ENCODE measurements at regions not wholly inside any gene's neighbourhood (a gene's known extent, or its start where the extent isn't known, plus 50 kb on each side); places are given as distances from the start of the nearest gene placed in this dataset.
A peak's percentile ranks its signal among the peaks of the same experiment; 100 is the strongest.

DNA sequence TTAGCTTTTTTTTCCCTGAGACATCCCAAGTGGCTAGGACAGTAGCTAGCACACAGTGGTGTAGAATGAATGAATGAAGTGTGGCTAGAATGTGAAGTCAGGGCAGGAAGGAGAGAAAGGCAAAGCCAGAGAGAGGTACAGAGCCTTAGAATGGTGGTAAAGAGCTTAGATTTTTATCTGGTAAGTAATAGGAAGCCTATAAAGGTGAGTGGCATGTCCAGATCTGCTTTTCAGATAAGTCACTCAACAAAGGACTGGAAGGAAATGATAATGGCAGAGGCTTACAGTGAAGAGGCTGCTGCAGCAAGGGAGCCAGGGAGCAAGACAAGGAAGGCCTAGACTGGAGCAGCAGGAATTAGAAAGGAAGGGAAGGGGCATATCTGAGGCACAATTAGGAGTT, 96.0 kb upstream of the PRDM1 start:
- DNase-seq: no peak

DNA sequence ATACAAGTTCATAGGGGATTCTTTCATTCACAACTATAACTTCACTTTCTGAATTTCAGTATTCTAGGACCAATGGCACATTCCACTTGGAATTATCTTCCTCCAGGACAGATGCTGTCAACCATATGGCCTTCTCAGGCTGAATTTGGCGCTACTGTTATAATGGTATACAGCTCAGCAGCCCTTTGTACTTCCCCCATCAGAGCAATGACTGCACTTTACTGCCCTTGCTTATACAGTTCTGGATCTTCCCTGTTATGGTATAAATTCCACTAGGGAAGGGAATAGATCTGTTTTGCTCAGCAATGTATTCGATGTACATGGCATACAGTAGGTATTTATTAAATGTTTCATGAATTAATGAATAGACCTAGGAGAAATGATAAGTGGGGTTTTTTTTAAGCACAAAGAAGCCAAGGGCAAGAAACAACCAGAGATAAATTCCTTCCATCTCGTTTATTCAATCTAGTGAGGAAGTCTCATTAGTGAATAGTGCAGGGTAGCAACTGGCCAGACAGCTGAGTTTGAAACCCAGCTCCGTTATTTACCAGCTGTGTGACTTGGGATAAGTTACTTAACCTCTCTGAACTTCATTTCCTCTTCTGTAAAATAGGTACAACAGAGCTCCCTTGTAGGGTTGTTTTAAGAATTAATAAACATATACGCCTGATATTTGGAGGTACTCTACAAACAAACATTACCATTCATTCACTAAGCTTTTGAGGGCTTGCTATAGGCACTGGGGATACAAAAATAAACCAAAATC, 97.1 kb upstream of the PRDM1 start:
- peak; percentile 53 for DNase-seq

DNA sequence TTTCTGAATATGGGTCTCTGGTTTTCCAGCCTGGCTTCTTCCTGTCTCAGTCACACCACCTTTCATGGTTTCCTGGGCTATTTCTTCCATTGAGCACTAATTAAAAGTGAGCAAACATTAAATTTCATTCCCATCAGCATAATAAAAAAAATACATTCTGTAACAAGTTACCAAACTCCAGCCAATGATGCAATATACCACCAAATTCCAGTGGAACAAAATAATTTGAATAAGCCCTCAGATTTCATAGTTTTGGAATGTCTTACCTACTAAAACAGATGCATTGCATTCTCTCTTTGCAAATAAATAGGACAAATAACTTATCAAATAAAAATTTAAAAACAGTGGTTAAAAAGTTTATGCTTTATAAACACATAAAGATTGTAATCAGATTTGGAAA, 97.8 kb upstream of the PRDM1 start:
- no peak for DNase-seq

DNA sequence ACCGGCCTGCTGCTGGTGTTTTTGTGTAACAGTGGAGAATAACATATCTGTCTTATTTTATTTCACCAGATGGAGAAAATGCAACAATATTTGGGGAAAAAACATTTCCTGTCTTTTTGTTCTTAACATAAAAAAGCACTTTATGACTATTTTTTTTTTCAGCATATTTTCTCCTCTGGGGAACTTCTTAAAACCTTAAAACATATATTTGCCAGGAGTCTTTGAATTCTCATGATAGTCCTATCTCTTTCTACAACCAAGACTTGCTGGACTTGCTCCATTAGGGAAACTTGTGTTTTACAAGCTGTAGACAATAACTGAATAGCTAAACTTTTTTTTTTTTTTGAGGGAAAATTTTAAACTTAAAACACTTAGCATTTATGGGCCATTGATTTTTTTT, 98.6 kb upstream of the PRDM1 start:
- no peak for DNase-seq

DNA sequence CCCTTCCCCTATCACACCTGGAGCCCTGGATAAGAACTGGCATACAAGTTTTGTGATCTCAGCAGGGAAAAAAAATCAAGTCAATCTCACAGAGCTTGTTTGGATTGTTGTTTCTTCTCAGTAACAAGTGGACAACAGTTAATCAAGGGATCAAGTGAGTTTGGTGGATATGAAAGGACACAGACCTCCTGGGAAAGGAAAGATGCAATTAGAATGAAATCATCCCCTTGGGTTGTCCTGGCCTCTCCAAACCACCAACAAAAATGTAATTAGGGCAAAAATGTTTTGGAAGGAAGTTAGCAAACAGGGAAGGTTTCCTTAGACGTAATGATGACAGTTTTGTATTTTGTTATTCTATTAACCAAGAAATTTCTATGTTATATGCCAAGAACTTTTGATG, 99.1 kb upstream of the PRDM1 start:
- no peak for DNase-seq

DNA sequence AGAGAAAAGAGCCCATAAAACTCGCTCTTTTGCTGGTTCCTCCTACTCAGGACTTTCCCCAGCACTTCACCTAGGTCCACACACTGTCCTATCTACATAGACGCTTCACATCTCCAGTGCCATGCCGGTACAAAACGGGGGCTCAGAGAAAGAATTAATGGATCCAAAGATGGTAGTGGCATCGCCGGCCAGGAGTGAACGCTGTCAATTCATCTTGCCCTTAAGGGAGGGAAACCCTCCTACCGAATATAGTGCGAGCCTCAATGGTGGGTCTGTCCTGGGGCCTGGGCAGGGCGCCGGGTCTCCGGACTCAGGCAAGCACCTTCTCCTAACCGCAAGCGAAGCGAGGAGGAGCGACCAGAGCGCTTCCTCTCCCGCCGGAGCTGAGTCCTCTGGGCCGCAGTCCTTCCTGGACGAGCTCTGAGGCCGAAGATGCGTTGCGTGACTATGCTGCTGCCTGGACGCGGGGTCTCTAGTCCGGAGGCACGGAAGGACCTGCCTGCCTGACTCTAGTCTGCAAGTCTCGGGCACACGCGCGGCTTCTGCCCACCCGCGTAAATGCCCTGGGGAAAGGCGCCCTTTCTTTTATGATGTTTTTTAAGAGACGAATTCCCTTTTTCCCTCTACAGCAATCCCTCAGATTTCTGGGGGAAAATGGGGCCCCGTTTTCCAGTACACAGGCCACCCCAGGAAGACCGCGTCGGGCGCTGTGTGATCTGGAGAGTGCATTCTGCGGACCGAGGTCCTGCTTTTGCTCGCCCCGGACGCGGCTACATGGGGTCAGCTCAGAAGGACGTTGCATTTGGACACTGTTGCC, 100.1 kb upstream of the PRDM1 start:
- DNase-seq: no peak

DNA sequence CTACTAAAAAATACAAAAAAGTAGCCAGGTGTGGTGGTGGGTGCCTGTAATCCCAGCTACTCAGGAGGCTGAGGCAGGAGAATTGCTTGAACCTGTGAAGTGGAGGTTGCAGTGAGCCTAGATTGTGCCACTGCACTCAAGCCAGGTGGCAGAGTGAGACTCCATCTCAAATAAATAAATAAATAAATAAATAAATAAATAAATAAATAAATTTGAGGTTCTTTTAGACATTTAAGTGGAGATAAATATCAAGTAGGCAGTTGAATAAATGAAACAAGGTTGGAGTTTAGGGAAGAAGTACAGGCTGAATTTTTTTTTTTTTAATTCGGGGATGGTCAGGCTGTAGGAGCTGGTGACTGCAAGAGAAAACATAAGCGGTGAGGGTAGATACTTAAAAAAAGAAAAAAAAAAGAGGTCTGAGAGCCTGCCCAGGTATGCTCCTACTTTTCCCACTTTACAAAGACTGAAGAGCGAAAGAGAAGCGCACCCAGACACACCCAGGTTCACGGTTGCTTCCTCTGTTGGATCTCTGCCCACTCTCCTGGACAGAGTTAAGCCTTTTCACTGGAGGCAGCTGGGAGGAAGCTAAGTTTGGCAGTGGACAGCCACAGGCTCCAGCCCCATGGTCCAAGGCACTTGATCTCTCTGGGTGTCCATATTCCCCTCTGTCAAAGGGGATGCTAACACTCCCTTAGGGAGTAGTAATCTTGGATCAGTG, 100.9 kb upstream of the PRDM1 start:
- no peak for DNase-seq

DNA sequence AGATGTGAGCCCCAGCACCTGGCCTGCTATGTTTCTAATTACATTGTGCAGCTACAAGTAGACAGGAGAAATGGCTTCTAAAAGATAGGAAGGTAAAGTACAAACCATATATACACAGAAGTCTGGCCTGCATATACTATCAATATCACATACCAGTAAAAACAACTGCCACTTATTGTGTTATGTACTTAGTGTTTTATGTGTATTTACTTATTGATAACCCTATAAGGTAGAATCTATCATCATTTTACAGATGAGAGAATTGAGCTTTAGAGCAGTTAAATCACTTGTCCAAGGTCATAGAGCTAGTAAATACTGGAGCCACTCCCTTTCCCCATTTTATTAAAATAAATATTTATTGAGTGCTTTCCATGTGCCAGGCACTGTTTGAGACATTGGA, 102.4 kb upstream of the PRDM1 start:
- DNase-seq: no peak

DNA sequence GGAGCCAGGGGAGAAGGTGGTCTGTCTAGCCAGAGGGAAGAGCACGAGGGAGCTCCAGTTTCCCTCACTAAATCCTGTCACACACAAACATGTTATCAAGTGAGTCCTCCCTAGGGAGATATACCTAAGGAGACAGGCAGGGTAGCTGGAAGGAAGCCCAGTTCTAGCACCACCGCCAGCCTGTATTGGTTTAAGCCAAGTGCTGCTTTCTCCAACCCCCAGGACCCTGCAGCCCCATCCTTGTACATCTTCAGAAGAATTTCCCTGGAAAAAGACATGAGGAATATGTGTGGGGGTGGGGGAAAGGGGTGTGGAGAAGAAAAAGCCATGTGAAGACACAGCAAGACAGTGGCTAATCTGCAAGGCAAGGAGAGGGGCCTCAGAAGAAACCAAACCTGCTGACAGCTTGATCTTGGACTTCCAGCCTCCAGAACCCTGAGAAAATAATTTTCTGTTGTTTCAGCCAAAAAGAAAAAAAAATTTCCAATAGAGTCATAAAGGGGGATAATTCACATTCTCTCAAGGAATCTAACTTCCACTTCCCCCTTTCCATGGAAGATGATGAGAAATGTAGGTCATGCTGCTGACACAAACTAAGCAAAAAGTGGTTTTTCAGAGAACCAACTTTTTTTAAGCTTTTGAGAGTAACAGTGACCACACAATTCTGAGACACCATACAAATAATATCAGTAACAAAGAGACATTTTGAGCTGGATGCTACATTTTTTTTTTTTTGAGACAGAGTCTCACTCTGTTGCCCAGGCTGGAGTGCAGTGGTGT, 103.2 kb upstream of the PRDM1 start:
- DNase-seq: peak; percentile 26

DNA sequence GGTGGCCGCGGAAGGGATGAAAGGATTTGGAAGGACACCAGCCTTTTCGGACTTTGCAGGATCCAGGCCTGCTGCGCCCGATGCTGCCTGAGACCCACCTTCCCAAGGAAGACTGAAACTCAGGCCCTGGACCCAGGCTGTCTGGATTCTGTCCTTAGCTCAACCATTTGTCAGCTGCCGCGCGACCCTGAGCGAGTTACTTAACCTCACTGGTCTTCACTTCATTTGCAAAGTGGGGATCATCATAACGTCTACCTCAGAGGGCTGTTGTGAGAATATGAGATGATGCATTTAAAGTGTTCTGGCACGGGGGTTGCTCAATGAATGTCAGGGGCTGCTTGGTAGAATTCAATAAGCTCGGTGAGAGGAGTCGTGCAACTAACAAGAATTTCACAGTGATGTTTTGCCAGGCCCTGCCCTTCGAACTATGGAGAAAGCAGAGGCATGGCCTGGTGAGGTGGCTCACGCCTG, 104.2 kb upstream of the PRDM1 start:
- DNase-seq: no peak

DNA sequence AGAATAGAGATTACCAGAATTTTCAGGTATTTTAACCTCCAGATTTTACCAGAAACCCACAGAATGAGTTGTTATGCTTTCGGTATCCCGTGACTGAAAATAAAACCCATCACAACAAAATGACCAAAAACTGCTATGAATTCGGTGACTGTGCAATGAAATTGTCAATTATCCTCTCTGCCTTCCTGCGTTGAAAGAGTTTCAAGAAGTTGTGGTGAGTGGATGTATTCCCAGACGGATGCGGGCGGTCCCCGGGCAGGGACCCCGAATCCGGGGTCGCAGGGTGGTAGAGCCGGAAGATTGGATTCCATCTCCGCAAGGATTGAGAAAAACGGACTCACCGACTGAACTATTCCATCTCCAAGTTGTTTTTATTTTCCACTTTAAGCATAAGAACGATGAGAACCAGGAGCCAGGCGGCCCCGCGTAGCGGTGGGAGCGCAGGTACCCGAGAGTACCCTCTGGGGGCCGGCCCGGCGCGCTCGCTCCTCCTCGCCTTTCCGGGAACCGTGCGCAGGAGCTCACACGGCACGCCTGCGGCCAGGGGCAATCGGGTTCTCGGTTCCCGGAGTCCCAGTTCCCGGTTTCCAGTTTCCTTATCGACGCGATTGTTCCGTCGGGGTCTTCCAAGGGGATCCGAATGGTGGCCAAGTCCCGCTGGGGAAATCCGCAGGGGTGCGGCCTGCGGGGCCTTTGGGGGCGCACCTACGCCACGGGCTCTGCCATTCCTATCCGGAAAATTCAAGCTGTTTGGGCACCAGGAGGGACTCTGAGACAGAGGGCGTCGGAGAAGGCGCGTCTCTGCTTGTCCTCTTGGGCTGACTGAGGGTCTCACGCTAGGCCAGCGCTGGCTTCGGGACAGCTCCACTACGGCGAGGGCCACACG, 104.9 kb upstream of the PRDM1 start:
- no peak for DNase-seq

DNA sequence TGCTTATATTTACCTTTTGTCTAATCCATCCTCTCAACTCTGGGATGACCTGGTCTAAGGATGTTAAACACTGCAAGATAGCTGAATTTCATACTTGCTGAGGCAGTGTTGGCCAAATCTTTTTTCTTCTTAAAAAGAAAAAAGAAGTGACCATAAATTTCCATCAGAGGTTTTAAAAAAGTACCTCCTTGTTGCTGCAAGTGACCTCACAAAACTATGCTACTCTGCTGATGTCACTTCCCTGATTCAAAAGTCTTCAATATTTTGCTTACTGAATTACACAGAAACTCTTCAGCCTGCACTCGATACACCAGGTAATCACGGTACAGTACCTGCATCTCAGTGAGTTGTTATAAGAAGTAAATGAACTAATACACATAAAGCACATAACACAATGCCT, 107.2 kb upstream of the PRDM1 start:
- no peak for DNase-seq

DNA sequence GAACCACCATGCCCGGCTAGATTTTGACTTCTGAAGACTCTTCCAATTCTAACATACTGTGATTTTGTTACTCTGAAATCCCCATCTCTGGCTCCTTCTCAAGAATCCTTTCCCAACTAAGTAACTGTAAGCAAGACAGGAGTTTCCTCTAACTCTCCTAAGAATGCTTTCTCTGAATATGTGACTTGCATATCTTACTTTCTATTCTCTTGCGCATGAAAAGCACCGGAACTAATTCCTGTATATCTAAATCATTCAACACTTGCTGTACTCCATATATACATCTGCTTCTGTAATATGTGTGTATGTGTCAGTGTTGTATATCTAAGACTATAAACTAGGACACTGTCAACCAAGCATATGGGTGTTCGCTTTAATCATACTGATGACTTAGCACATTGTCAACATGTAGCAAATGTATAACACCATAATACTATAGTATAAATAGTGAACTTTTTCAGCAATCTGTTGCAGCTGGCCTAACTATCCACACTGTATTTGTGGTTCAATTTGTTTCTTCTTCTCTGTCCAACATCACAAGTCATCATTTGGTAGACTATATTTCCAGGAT, 108.1 kb upstream of the PRDM1 start:
- no peak for DNase-seq

DNA sequence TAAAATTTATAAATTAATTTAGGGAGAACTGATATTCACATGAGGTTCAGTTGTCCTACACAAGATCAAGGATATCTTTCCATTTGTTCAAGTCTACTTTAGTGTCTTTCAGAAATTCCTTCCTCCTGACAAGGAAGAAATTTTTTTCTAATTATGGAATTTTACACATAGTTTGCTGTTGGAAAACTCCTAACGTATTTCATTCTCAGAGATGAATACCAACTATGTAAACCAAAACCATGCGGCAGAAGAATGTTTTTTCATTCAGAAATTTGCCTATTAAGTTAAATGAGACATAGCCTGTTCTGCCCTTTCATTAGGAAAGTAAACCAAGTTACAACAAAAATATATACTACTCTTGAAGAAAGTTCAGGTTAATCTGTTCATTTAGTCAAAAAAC, 111.2 kb upstream of the PRDM1 start:
- DNase-seq: no peak

DNA sequence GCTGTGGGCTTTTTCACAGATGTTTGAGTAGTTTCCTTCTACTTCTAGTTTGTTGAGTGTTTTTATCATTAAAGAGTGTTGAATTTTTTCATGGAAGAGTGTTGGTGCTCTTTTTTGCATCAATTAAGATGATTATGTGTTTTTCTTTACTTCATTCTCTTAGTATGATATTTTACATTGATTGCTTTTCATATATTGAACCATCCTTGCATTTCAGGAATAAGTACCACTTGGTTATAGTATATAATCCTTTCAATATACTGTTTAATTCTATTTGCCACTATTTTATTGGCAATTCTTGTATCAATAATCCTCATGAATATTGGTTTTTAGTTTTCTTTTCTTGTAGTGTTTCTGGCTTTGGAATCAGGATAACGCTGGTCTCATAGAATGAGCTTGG, 113.7 kb upstream of the PRDM1 start:
- no peak for DNase-seq

DNA sequence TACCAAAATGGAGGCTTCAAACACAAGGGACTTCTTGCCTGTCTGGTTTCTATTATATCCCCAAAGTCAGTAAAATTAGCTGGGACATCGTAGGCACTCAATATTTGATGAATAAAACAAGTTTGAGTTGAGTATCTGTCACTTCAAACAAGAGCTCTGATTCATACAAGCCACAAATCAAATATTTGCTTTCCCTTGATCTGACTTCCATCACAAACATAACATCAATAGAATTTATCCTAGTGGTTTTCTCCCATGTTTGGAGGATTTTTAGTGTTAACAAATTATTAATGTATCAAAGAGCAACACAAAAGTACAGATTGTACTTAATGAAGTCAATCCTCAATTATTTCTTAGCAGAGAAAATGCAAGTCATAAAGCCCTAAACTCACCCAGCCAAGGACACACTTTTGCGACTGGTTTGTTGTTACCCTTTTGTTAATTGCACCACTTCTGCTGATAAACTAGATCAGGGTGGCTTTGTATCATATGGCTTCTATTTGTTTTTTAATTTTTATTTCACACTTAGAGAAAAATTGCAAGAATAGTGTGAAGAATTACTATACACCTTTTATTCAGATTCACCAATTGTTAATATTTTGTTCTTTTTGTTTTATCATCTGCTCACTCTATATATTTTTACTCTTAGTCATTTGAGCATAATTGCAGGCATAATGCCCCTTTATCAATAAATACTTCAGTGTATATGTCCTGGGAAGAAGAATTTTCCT, 117.4 kb upstream of the PRDM1 start:
- no peak for DNase-seq

DNA sequence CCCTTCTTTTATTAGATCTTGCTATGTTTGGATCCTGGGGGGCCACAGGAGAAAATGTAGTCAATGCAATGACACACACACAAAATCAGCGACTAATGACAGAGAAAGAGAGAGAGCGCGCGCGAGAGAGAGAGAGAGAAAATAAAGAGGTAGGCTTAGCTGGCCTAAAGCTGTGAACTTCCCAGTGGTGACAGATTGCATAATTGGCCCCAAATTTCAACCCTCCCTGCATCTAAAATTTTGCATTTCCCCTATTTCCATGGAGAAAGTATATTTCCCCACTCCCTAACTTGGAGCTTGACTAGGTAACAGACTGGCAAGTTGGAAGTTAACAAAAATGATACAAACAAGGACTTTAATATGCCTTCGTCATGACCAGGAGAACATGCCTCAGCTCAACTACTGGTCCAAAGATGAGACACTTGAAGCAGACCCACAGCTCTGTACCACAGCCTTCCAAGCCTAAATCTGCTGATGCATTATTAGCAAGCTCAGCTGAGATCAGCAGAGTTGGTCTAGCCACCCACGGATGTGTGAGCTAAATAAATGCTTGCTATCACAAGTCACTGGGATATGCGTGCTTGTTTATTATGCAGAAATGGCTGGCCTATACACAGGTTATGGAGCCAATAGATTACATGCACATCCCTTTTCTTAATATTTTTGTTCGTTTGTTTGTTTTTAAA, 118.1 kb upstream of the PRDM1 start:
- DNase-seq: no peak

DNA sequence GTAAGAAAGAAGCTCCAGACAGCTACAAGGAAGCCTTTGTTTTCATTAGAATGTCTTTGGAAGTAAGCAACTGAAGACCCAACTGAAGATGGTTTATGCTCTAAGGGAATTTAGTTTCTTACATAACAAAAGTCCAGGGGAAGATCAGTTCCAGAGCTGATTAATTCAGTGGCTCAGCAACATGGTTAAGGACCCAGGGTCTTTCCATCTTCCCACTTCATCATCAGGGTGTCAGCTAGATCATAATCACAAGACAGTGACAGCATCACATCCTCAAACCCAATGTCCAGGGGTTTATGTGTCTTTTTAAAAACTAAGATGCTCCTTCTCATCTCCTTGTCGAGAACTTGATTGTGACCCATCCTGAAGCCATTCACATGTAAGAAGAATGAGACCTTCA, 119.7 kb upstream of the PRDM1 start:
- no peak for DNase-seq

DNA sequence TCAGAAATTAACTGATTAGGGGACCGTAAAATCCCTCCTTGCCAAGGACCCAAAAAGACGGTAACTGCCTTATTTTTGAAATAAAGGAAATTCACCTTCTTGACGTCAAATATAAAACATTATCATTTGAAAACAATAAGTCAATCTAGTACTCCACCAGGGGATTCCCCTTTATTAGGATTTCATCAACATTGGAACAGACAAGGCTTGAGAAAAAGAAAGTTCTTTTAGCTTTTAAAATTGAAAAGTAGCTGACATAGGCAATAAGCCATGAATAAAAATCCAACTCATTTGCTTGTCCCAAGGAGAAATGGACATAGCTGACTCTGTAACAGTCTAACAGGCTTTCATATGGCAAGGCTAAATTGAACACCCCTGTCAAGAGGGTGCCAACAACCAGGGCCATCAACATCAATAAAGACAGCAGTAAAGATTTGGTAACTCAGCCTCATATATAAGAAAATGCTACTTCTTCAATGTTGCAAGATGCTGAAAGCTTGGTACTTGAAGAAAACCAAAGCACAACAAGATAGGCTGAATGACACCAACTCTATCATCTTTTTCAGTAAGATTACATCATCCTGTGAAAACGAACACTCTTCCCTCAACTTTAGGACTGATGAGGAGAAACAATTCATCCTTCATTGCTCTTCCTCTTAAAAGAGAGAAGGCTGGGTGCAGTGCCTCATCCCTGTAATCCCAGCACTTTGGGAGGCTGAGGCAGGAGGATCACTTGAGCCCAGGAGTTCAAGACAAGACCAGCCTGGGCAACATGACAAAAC, 121.0 kb upstream of the PRDM1 start:
- no peak for DNase-seq

All from DMS 273 treated with DMSO at 0.1 percent for 48 hours (cell line).